DND-41 (cell line): ENCODE measurements at regions not wholly inside any gene's neighbourhood (a gene's known extent, or its start where the extent isn't known, plus 50 kb on each side); places are given as distances from the start of the nearest gene placed in this dataset.

Experiments
- CTCF ChIP-seq: IDR thresholded peaks from 2 replicates; pipeline ENCODE4 v1.5.1; 2012; ENCODE audit warnings: borderline replicate concordance, low read length, moderate library complexity, mild to moderate bottlenecking; ENCODE audit not compliant: poor library complexity, severe bottlenecking; ENCODE audit errors: extremely low read depth
- EZH2 ChIP-seq: IDR thresholded peaks from 3 replicates; pipeline ENCODE4 v1.6.1; 2012; ENCODE audit warnings: borderline replicate concordance, low read depth, mild to moderate bottlenecking, moderate library complexity, low read length, inconsistent platforms; ENCODE audit not compliant: severe bottlenecking

- TF ChIP-seq CTCF, result no peak
- no peak for TF ChIP-seq EZH2
Measured at GRCh38 chr20:10848810-10849370, 175.1 kb upstream of the JAG1 start.
